Thoracic aorta (tissue), 2 donors: ENCODE measurements at regions not wholly inside any gene's neighbourhood (a gene's known extent, or its start where the extent isn't known, plus 50 kb on each side); places are given as distances from the start of the nearest gene placed in this dataset.

Experiments
- ATAC-seq: fragments of 150-250 bp; one replicate; pipeline ENCODE4 v1.8.0; 2017; ENCODE audit warnings: low read depth; ENCODE audit not compliant: insufficient number of reproducible peaks, low FRiP score
- DNase-seq: peaks from one replicate; pipeline ENCODE4 v3.0.0-alpha.2; 2020; ENCODE audit warnings: low spot score
- H3K27ac ChIP-seq, 2 donors: fragments of 200-600 bp; sonication (generic); 1 replicate in 1 of 2; 2 replicates in 1 of 2; pipeline ENCODE4 v1.5.1; 2016; ENCODE audit warnings: mild to moderate bottlenecking in 2 of 2, moderate library complexity in 2 of 2
- H3K27me3 ChIP-seq: fragments of 200-600 bp; sonication (generic); replicated peaks from 2 replicates; pipeline ENCODE4 v1.6.0; 2016; ENCODE audit warnings: mild to moderate bottlenecking; ENCODE audit not compliant: insufficient read depth
- H3K36me3 ChIP-seq: fragments of 200-600 bp; sonication (generic); one replicate; pipeline ENCODE4 v1.5.1; 2016
- H3K4me1 ChIP-seq, 2 donors: fragments of 200-600 bp; sonication (generic); 1 replicate in 1 of 2; 2 replicates in 1 of 2; pipeline versions ENCODE4 v1.5.1 to v1.6.0; 2016; ENCODE audit warnings: low read depth in 2 of 2, mild to moderate bottlenecking in 1 of 2; ENCODE audit not compliant: control insufficient read depth in 1 of 2
- H3K4me3 ChIP-seq: fragments of 200-600 bp; sonication (generic); 2 replicates; pipeline ENCODE4 v1.5.1; 2016; ENCODE audit warnings: mild to moderate bottlenecking
- H3K9me3 ChIP-seq: fragments of 200-600 bp; sonication (generic); 2 replicates; pipeline ENCODE4 v1.5.1; 2016
- TF ChIP-seq, protein P1 (sequence below): fragments of 200-600 bp; sonication (generic); IDR thresholded peaks from one replicate; pipeline ENCODE4 v1.5.1; 2019; ENCODE audit warnings: antibody characterized with exemption

DNA sequence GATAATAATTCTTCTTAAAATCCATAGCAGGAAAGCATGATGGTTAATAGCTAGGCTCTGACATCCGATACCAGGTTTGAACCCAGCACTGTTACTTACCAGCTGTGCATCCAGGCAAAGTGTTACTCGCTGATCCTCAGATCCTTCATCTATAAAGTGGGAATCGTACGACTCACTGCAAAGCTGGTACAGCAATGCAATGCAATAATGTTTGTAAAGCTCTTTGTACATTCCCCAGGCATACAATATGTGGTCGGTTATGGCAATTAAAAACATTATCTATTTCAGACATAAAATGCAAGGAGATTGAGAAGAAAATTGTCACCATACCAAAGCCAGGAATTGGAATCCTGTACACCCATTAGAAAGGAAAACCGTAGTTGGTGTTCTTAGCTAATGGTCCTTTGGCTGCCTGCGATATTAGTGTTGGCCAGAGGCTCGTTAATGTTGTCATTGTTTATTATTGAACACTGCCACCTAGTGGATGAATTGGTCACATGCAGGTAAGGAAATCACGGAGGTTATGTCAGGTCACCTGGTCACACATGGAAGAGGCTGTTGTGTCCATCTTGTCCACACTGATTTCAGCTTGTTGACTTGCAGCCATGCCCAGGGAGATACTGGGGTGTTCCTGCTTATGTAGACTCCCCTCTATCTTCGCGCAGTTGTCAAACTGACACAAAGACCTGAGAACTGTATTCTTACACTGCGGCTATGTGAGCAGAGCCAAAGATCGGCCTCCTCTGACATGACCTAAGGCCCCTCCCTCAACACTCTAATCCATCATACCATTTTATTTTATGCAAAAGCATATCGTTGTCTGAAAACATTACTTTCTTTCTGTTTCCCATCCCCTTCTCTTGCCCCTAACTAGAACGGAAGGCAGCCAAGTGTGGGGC, 87.5 kb upstream of the PPP2R2B start:
- Histone ChIP-seq H3K9me3 (no peaks in the 10 kb centered on the region), H3K4me1 (peaks cover 4 to 32% of the 10 kb centered on the region in 2 donors), H3K27me3 (no peaks in the 10 kb centered on the region), H3K4me3 (no peak overlapping the region), H3K36me3 (no peaks in the 10 kb centered on the region), H3K27ac (no peak overlapping the region)
- peak; percentile 65 for ATAC-seq
- TF ChIP-seq, protein P1, sequence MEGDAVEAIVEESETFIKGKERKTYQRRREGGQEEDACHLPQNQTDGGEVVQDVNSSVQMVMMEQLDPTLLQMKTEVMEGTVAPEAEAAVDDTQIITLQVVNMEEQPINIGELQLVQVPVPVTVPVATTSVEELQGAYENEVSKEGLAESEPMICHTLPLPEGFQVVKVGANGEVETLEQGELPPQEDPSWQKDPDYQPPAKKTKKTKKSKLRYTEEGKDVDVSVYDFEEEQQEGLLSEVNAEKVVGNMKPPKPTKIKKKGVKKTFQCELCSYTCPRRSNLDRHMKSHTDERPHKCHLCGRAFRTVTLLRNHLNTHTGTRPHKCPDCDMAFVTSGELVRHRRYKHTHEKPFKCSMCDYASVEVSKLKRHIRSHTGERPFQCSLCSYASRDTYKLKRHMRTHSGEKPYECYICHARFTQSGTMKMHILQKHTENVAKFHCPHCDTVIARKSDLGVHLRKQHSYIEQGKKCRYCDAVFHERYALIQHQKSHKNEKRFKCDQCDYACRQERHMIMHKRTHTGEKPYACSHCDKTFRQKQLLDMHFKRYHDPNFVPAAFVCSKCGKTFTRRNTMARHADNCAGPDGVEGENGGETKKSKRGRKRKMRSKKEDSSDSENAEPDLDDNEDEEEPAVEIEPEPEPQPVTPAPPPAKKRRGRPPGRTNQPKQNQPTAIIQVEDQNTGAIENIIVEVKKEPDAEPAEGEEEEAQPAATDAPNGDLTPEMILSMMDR = peak; percentile 87
- DNase-seq = peak; percentile 50

DNA sequence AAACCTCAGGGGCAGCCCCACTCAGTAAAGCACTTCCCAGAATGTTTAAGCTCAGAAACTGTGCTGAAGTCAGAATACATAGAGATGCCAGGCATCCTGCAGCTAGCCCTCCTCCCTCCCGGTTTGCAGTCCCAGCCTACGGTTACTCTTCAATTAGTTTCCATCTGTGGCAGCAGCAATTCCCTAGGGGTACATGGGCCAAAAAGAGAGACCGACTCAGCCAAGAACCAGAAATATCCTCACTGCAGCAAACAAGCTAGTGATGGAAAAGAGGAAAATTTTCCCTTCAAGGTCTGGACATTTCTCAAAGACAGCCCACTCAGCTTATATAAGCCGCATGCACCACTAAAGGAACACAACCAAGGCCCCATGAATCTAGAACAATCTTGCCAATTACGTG, 89.1 kb upstream of the PPP2R2B start:
- peak; percentile 54 for ATAC-seq
- Histone ChIP-seq H3K4me3 (no peak overlapping the region), H3K27me3 (no peaks in the 10 kb centered on the region), H3K9me3 (no peaks in the 10 kb centered on the region), H3K27ac (peak overlapping the region in 1 of 2 donors; percentile 26), H3K4me1 (peaks cover 4 to 32% of the 10 kb centered on the region in 2 donors), H3K36me3 (no peaks in the 10 kb centered on the region)
- TF ChIP-seq, protein P1 = no peak
- DNase-seq = no peak

DNA sequence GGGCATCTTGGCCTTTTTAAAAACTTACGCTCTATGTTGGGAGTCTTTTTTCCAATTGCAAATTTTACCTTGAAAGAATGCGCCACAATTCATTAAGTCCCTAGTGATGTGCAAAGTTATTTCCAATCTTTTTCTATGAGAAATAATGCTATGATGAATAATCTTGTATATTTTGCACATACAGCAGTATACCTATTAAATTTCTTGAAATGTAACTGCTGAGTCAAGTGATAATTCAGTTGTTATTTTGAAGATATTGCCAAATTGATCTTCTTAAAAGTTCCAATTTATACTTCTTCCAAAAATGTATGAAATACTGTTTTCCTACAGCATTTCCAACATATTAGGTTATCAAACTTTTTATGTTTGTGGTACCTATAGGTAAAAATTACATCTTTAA, 92.8 kb upstream of the PPP2R2B start:
- Histone ChIP-seq H3K9me3 (no peaks in the 10 kb centered on the region), H3K27me3 (no peaks in the 10 kb centered on the region), H3K27ac (no peak overlapping the region), H3K36me3 (no peaks in the 10 kb centered on the region), H3K4me3 (no peak overlapping the region), H3K4me1 (peaks cover 4 to 21% of the 10 kb centered on the region in 2 donors)
- no peak for ATAC-seq
- TF ChIP-seq, protein P1 = no peak
- DNase-seq = no peak

DNA sequence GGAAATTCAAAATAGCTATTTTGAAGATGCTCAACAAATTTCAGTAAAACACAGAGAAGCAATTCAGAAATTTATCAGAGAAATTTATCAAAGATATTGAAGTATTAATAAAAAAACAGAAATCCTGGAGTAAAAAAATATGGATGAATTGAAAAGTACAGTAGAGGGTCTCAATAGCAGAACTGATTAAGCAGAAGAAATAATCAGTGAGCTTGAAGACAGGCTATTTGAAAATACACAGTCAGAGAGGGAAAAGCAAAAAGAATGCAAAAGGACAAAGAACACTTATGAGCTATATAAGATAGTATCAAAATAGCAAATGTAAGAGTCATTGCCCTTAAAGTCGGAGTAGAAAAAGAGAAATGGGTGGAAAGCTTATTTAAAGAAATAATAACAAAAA, 107.9 kb upstream of the PPP2R2B start:
- Histone ChIP-seq H3K4me1 (no peaks in the 10 kb centered on the region), H3K9me3 (peaks cover 12% of the 10 kb centered on the region), H3K27me3 (no peaks in the 10 kb centered on the region), H3K4me3 (no peak overlapping the region), H3K27ac (no peak overlapping the region), H3K36me3 (no peaks in the 10 kb centered on the region)
- TF ChIP-seq, protein P1 = no peak
- ATAC-seq (no peak), DNase-seq (no peak)

DNA sequence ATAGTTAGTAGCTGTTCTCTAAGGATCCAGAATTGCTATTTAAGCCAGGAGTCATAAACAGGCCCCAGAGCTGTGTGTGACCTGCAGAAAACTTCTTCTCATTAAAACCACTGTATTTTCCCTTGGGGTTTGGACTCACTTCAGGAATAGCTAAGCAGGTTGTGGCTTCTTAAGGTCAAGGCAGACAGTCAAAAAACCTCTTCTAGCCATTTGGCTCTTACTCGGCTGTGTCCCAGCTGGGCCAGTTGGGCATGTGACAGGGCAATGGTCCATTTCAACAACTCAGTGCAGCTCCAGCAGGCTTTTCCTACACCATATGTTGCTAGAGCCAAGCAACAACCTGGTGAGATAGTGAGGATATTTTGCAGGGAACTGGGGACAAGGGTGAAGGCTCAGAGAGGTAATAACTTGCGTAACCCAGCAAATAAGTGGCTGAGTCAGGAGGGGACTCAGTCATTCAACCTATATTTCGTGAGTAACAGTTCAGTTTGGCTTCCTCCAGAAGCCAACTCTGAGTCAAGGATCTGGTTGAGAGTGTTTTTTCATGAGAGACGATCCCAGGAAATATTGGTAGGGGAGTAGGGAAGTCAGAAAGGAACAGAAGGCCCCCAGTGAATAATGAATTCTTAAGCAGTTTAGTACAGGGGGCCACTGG, 115.4 kb upstream of the PPP2R2B start:
- H3K27me3 ChIP-seq = no peaks in the 10 kb centered on the region
- H3K9me3 ChIP-seq = peaks cover 4% of the 10 kb centered on the region
- no peak overlapping the region for H3K4me3 ChIP-seq
- no peaks in the 10 kb centered on the region for H3K4me1 ChIP-seq
- TF ChIP-seq, protein P1 = no peak
- no peak for DNase-seq
- no peak for ATAC-seq
- no peaks in the 10 kb centered on the region for H3K36me3 ChIP-seq
- no peak overlapping the region for H3K27ac ChIP-seq
